ENCODE measurements at regions not wholly inside any gene's neighbourhood (a gene's known extent, or its start where the extent isn't known, plus 50 kb on each side); places are given as distances from the start of the nearest gene placed in this dataset.

DNA sequence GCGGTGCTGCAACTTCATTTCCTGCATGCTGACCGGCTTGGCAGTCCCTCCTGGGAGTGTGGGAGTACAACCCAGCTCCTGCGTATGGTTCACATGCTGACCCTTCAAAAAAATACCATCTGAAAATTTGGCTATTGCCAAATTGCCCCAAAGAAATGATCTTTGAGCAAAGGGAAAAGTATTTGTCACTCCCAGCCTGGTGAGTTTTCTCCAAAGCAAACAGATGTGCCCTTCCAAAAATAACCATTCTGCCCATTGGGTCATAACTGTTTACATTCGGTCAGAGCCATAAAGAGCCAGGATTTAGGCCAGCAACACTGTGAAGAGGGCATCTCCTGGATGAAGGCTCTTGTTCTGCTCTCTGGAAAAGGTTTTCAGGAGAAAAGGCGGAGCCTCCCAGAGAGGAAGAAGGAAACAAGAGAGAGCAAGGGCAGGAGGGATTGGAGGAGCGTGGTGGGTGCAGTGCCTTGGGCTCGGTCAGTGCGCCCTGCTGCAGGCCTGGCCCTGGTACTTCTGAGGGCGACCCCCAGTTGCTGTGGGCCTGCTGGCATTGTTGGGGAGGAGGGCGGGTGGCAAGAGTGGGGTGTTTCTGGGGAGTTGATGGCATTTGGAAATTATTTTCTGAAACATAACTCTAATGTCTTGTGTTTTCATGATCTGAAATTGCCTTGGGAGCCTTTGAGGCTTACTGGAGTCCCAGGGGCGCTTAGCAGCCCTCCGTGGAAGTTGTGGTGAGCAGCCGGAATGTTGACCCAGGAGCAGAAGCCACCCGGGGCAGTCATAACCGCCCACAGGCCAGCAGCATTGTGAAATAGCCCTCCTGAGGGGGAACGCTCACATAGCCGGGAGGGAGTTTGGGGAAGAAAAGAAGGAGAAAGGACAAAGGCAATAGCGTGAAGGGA, 248.4 kb downstream of the MYLK4 start:
- no peak for DNase-seq

DNA sequence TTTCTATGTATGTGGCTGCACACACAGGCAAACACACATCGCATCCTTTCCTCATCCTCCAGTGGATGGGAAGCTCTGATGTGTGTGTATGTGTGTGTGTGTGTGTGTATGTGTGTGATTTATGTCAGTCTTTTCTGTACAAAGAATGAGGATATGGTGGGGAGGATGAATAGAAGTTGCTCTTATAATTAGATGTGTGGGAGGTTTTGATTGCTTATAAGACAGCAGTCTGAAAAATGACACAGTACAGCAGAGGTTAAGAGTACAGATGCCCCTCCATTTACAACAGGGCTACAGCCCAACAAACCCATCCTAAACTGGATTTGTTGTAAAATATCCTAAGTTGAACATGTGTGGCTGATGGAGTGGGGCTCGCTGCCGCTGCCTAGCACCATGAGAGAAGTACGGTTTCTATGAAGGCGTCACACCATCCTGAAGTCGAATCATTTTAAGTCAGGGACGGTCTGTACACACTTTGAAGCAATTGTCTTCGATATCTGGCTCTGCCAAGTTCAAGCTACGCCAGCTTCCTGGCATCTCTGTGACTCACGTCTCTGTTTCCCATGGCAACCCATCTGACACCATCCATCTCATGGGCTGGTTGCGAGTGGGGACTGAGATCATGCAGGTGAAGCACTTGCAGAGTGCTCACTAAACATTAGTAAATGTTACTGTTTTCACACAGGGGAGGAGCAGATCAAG, 252.6 kb downstream of the MYLK4 start:
- peak; percentile 82 for DNase-seq

DNA sequence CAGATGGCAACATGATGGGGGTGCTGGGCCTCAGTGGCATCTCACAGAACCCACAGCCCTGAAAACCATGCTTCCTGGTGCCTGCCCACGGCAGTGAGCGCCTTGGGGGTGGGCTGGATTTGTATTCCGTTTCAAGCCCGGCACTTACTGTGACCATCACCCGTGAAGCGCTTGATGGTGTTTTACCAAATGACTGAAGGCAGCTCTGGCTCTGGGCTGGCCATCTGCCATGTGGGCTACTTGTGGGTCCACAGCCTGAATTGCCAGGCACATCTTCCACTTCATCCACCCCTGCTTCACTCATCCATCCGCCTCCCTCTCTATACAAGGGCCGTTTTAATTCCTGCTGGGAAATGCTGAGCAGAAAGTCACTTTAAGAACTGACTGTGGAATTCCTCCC, 250.9 kb upstream of the GMDS start:
- no peak for DNase-seq

DNA sequence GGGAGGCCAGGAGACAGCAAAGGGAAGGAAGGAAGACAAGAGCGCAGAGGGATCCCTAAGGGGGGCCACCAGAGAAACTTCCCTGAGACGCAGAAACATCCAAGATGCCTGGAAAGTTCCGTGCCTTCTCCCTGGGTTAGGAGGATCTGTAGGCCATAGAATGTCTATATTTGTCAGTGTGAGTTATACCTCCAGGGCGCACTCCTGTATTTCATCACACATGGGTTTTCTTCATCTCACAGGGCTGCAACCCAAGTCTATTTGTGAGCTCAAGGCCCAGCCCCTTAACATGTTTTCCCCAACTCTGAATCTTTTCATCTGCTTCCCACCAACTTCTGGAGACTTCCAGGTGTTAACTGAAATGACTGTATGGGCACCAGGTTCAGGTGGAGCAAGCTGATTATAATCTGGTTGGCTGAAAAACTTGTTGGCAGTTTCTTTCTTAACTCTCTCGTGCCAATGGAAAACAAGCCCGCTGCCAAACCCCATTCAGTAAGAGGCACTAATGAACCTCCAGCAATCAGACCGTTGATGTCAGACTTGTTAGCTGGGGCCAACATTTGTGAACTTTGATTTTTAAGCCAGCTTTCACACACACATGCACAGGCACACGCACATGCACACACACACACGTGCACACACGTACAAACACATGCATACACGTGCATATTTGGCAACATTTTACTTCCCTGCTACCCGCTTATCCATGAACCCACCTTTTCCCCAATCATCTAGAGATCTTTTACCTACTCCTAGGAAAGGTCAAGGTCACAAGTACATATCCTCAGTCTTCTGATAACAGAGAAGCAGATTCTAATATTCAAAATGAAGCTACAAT, 247.5 kb upstream of the GMDS start:
- no peak for DNase-seq

DNA sequence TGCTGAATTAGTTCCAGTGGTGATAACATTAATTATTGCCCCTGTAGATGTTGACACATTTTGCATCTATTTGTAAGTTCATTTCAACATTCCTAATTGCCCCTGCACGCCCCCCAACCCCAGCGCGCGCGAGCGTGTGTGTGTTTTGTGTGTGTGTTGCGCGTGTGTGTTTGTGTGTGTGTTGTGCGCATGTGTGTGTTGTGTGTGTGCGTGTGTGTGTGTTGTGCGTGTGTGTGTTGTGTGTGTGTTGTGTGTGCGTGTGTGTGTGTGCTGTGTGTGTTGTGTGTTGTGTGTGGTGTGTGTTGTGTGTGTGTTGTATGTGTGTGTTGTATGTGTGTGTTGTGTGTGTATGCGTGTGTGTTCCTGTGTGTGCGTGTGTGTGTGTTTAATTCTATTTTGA, 245.7 kb upstream of the GMDS start:
- no peak for DNase-seq

DNA sequence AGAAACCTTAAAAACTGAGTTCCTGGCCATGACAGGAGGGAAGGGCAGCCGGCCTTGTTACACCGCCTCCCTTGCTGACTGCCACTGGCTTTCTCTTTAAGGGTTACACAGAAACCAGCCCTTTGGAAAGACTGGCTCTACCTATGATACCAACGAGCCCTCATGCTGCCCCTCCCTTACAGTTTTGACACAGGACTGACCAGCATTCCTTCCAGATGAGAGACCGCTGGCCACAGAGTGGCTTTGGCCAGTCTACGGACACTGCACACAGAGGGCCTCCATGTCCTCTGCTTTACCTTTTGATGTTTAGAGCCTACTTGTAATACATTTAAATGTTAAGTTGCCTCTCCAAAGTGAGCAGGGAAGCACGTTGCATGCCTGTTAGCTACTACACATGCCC, 243.2 kb upstream of the GMDS start:
- DNase-seq: no peak

DNA sequence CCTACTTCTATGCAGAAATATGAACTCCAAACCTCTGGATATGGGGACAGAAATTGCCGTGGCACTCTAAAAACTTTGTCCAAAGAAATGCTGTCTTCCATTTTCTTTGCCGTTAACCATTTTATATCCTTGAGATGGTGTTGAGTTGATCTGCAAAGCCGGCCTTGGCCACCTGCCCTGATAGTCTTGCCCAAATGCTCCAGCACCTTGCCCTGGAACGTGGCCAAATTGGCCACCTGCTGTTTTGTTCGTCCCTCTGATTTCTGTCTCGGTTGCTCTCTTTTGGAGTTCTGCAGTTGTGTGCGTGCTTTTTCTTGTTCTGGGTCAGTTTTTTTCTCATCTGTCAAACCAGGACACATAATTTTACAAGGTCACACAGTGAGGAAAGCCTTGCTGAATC, 239.7 kb upstream of the GMDS start:
- peak; percentile 95 for DNase-seq

DNA sequence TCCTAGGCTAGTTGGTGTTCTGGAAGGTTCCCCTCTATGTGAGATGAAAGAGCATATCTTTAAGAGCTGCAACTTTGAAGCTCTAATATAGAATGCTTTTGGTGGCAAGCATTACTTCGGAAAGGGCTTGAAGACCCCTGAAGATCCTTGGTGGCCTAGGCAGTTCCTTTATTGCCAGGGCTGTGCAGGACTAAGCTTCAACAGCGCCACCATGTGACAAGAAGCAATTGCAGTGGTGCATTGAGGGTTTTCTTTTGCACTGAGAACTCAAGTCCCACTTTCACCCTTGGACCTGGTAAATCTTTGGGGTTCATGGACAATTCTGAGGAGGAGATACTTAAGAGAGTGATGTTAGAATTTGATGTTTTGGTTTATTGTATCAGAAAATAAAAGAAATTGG, 237.4 kb upstream of the GMDS start:
- no peak for DNase-seq

DNA sequence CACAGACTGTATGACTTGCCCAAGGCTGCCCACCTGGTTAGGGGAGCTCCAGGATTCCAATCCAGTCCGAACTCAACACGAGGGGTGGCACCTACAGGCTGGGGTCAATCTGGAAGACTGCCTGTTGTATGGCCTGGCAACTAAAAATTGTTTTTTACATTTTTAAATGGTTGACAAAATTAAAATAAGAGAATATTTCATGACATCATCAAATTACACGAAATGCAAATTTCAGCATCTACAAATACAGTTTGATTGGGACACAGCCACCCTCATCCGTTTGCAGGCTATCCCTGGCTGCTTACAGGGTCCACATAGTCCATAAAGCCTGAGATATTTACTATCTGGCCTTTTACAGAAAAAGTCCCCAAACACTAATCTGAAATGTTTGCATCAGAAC, 235.9 kb upstream of the GMDS start:
- DNase-seq: no peak

DNA sequence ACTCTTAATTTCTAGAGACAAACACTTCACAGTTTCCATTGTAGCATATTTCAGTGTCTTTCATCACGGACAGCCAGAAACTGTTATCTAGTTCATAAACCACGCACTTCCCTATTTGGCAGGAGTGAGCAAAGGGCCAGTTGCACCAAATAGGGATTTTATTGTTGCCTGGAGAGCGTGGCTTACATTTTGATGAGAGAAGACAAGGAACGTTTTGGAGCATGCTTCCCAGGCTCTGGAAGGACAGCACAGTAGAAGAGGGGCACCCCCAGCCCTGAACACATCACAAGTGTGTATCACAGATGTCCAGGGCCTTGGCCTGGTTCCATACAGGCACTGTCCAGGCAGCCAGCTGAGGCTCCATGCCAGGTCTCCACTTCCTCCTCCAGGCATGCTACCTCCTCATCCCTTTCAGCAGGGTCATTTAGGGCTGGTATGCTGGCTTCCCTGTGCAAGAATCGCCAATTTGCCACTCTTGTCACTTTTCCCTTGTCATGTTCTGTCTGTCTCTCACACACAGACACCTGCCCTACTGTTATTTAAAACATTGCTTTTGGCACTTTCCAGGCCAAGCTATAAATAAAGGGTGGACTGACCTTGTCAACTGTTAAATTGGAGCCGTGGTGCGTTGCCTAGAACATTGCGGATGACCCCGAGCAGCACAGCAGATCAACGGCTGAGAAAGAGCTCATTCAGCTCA, 235.0 kb upstream of the GMDS start:
- peak; percentile 75 for DNase-seq

DNA sequence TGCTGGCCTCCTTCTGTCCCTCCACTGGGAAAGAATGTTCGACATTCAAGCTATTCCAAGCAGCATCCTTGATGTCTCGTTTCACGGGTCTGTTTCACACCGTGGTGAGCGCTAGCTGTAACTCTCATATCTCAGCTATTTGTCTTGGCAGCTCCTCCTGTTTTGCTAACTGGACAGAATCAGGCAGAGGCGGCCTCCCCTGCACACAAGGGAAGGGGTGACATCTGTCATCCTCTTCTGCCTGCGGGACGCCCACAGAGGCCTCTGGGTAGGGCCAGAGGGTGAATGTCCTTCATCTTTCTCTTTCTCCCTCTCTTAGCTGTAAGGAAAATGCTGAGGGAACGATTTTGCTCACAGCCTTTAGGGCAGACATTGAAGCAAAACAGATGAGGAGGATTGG, 232.8 kb upstream of the GMDS start:
- peak; percentile 23 for DNase-seq

DNA sequence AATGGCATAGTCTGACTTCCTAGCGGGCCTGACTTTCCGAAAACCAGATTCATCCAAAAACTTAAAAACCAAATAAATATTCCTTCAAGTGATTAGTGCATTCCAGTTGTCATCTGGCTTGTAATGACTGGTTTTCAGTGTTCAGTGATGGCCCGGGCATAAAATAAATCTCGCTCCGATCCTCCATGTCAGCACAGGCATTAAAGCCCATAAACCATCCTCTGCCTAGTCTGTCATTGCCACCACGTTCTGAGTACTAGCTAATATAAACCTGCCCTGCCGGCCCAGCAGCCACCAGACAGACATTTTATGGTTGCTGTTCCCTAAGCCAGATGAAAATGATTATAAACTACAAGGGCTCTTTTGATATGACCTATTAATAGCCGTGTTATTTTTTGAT, 232.3 kb upstream of the GMDS start:
- DNase-seq: no peak

DNA sequence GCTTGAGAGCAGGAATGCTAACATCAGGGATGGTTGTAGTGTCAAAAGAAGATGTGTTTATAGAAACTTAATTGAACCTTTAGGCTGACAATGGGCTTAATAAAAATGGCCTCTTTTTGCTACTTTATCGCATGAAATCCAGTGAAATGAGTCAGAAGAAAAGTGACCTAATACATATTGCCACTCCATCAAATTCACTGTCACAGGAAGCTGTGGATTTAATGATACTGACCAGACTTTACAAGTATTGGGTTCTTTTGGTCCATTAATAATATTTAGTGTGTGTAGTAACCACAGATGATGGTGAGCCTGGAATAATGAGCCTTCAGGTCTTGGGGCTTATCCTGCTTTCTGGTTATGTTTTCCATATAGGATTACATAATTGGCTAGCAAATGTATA, 231.8 kb upstream of the GMDS start:
- DNase-seq: no peak

DNA sequence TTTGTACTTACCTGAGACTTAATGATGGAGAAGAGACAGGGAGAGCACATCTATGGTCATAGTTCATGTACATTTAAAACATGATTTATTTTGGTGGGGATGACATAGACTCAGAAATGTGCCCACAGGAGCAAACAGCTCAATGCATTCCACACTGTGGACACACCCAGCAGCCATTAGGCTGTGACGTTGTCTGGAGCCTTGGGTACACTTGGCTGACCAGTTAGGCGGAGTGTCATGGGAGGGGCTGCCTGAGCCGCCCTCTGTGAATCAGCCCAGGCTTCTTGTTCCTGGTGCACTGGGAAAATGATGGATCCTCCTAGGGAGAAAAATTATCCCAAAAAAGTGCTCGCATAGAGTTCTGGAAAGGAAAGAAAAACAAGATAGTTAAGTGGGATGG, 231.0 kb upstream of the GMDS start:
- no peak for DNase-seq

DNA sequence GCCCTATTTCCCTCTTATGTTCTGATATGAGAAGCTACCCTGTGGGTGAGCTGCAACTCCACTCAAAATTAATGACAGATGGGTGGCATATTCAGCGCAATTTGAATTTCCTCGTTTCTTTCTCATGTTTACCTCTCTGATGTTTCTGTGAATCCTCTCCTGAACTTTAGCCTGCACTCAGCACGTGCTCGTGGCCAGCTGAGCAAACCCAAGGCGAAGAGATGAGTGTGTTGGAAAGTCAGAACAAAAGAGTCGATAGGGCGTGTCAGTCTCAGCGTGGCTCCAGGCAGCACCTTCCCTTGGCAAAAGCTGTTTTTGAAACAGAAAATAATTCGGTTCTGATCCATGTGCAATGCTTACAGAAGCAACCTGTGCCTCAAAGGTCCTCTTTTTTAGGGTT, 226.1 kb upstream of the GMDS start:
- DNase-seq: peak; percentile 81

DNA sequence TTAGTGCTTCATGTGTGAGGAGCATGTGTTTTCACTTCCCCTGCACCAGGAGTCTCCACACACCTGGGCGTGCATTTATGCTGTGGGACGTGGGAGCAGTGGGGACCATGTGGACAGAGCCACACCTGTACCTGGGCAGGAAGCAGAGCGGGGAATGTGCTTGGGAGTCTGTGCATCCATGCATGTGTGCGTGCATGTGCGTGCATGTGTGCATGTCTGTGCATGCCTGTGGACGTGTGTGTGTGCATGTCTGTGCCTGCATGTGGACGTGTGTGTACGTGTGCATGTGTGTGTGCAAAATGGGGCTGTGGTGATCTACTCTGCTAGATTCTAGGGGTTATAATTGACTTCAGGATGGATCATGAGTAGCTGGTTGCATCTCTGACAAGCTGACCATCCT, 224.0 kb upstream of the GMDS start:
- DNase-seq: no peak

DNA sequence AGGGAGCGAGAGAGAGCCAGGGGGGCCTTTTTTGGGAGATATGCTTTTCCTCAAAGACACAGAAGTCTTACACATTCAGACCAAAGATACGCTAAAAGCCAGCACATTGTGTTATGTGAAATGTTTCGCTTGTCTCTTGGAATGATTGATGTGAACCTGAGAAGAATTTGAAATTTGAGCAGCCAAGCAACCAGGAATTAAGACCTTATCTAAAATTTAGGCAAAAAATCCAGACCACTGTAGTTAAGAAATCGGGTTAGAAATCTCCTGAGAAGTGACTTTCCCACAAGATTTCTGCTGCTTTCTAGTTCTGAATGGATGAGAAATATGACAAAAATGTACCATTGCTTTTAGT, 223.2 kb upstream of the GMDS start:
- DNase-seq: no peak

DNA sequence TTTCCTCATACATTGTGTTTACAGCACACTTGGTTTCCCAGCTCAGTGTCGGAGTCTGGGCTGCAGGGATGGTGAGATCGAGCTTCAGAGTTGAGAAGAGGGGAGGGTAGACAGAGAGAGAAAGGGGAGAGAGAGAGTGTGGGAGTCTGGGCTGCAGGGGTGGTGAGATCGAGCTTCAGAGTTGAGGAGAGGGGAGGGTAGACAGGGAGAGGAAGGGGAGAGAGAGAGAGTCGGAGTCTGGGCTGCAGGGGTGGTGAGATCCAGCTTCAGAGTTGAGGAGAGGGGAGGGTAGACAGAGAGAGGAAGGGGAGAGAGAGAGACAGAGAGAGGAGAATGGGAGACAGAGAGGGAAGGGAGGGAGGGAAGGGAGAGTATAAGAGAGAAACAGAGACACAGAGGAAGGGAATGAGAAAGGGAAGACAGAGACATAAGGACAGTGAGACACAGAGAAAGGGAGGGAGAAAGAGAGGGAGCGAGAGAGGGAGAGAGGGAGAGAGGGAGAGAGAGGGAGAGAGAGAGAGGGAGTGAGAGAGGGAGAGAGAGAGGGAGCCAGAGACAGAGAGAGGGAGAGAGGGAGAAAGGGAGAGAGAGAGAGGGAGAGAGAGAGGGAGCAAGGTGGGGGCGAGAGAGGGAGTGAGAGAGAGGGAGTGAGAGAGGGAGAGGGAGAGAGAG, 222.7 kb upstream of the GMDS start:
- no peak for DNase-seq

DNA sequence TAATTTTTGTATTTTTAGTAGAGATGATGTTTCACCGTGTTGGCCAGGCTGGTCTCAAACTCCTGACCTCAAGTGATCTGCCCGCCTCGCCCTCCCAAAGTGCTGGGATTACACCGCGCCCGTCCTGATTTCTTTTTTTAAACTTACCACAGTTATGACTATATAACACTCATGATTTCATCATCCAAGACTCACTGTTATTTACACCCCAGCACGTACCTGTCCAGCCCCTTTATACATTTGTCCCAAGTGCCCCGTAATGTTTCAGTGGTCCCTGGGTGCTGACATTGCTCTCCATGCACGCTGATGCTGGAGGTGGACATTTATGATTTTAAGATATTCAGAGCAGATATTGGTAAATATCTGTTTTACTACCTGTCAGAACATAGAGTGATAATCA, 219.9 kb upstream of the GMDS start:
- no peak for DNase-seq

DNA sequence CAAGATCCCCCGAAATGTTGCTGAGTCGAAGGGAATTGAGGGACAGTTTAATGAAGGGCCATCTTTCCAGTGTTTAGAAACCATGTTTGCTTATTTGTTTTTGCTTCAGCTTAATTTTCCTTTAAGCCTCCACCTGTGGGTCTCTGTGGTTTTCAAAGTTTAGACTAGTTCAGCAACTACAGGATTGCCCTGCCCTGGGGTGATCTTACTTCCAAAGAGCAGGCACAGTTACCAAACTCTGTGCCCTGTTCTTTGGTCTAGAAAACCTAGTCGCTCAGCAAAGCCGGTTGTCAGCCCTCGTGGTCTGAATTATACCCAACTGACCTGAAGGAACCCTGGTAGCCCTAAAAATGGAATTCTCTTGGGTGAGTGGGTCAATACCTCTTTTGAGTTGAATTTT, 219.2 kb upstream of the GMDS start:
- no peak for DNase-seq

DNA sequence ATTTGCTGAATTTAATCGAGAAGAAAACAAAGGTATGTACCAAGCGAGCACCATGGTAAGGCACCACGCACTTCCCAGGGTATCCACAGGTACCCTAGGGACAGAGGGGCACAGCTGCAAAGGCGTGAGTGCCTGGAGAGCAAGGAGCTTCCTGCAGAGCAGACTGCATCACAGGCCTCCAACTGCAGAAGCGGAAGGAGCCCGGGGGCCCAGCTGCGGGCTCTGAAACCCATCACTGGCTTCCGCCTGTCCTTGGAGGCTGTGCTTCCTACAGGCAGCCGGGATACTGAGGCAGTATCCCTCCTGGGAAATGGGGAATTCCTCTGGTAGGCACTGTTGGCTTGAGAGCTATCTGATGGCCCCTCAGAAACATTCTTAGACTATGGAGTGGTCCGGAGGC, 217.4 kb upstream of the GMDS start:
- no peak for DNase-seq

DNA sequence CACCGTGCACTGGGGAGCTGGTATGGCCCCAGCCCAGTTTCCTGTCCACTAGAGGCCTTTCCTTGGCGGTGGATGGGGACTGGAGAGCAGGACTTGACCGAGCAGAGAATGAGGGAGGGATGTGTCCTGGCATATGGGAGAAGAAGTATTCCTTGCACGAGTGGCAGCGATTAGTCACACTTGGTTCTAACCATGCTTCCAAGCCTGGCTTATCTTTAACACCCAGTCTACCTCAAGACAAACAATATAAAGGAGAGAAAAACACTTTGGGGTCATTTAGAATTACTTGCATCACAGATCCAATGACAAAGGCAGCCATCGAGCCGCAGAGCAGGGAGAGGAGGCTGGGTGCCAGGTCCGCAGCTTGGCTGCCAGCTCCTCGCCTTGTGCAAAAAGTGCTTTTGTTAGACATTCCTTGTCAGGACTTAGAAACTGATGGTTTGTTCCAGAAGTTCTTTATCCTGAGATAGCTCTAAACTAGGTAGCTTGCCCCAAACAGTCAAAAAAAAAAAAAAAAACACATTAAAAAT, 214.9 kb upstream of the GMDS start:
- no peak for DNase-seq
